GM18907 (cell line): ENCODE measurements at regions not wholly inside any gene's neighbourhood (a gene's known extent, or its start where the extent isn't known, plus 50 kb on each side); places are given as distances from the start of the nearest gene placed in this dataset.
A peak's percentile ranks its signal among the peaks of the same experiment; 100 is the strongest.
"Not testable (repeated sequence)": the region's sequence is repeated elsewhere in the genome, so short reads cannot be mapped to it uniquely, and the experiment has no call there.

Source experiments
- ATAC-seq: cut with Tn5 transposase; IDR thresholded peaks from one replicate; pipeline ENCODE4 v1.9.1; 2021; ENCODE audit warnings: mild to moderate bottlenecking, moderate library complexity; ENCODE audit not compliant: unreplicated experiment

GRCh38 chr15:23846218-23846617, 159.1 kb upstream of the NDN start:
- ATAC-seq = no peak

GRCh38 chr15:23850666-23851065, 163.6 kb upstream of the NDN start:
- ATAC-seq = no peak

- ATAC-seq = no peak
Observed at GRCh38 chr15:23851921-23852320, 164.8 kb upstream of the NDN start.

GRCh38 chr15:23853286-23853685, 166.2 kb upstream of the NDN start:
- ATAC-seq = no peak

GRCh38 chr15:23854203-23854911, 167.3 kb upstream of the NDN start:
- no peak for ATAC-seq

GRCh38 chr15:23854912-23855659, 168.0 kb upstream of the NDN start:
- no peak for ATAC-seq

- no peak for ATAC-seq
Observed at GRCh38 chr15:23855947-23856346, 168.8 kb upstream of the NDN start.

- ATAC-seq = no peak
Observed at GRCh38 chr15:23857028-23857641, 170.0 kb upstream of the NDN start.

GRCh38 chr15:23859008-23859407, 171.9 kb upstream of the NDN start:
- ATAC-seq = no peak

GRCh38 chr15:23860290-23861245, 173.5 kb upstream of the NDN start:
- no peak for ATAC-seq

- ATAC-seq = no peak
Observed at GRCh38 chr15:23866832-23867231, 179.7 kb upstream of the NDN start.

- no peak for ATAC-seq
Observed at GRCh38 chr15:23869396-23869795, 182.3 kb upstream of the NDN start.

- not testable (repeated sequence) for ATAC-seq
Observed at GRCh38 chr15:23873613-23874012, 186.5 kb upstream of the NDN start.

GRCh38 chr15:23877502-23878412, 190.7 kb upstream of the NDN start:
- peak; percentile 48 for ATAC-seq

GRCh38 chr15:23881291-23881690, 194.2 kb upstream of the NDN start:
- ATAC-seq = no peak

- ATAC-seq = no peak
Observed at GRCh38 chr15:23890218-23890617, 203.1 kb upstream of the NDN start.

- ATAC-seq = no peak
Observed at GRCh38 chr15:23897091-23897490, 210.0 kb upstream of the NDN start.

GRCh38 chr15:23897531-23897930, 210.4 kb upstream of the NDN start:
- ATAC-seq = no peak

GRCh38 chr15:23910030-23910429, 222.9 kb upstream of the NDN start:
- ATAC-seq = no peak

GRCh38 chr15:23912191-23912590, 225.1 kb upstream of the NDN start:
- no peak for ATAC-seq
